Tibial nerve (tissue), 3 donors: ENCODE measurements at regions not wholly inside any gene's neighbourhood (a gene's known extent, or its start where the extent isn't known, plus 50 kb on each side); places are given as distances from the start of the nearest gene placed in this dataset.

Experiments used
- POLR2A ChIP-seq, 2 donors: fragments of 450-650 bp; IDR thresholded peaks; one replicate each; pipeline ENCODE4 v1.6.1; 2017; ENCODE audit warnings: antibody characterized with exemption in 2 of 2, mild to moderate bottlenecking in 2 of 2, moderate library complexity in 2 of 2
- TF ChIP-seq, protein P1 (sequence below), 5 experiments: fragments of 200-600 bp in 3 of 5; fragments of 450-650 bp in 2 of 5; sonication (generic) in 3 of 5; IDR thresholded peaks; one replicate each; pipeline ENCODE4 v1.5.1; 2016 to 2019; ENCODE audit warnings: antibody characterized with exemption in 5 of 5, mild to moderate bottlenecking in 3 of 5, moderate library complexity in 2 of 5

DNA sequence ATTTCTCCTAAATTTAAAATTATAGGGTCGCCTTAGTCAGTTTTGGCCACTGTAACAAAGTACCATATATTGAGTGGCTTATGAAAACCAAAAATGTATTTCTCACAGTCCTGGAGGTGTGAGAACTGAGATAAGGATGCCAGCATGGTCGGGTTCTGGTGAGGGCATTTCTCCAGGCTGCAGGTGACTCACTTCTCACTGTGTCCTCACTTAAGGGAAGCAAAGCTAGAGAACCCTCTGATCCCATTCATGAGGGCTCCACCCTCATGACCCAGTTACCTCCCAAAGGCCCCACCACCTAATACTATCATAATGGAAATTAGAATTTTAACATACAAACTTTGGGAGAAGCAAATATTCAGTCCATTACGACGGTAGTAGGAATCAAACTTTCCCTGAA lies 75.1 kb upstream of the FBN2 start:
- TF ChIP-seq, protein P1, sequence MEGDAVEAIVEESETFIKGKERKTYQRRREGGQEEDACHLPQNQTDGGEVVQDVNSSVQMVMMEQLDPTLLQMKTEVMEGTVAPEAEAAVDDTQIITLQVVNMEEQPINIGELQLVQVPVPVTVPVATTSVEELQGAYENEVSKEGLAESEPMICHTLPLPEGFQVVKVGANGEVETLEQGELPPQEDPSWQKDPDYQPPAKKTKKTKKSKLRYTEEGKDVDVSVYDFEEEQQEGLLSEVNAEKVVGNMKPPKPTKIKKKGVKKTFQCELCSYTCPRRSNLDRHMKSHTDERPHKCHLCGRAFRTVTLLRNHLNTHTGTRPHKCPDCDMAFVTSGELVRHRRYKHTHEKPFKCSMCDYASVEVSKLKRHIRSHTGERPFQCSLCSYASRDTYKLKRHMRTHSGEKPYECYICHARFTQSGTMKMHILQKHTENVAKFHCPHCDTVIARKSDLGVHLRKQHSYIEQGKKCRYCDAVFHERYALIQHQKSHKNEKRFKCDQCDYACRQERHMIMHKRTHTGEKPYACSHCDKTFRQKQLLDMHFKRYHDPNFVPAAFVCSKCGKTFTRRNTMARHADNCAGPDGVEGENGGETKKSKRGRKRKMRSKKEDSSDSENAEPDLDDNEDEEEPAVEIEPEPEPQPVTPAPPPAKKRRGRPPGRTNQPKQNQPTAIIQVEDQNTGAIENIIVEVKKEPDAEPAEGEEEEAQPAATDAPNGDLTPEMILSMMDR (IDR thresholded peaks at IDR 0.05), result no peak
- no peak for TF ChIP-seq POLR2A (IDR thresholded peaks at IDR 0.05)
